Gastrocnemius medialis (tissue), 4 donors: ENCODE measurements at regions not wholly inside any gene's neighbourhood (a gene's known extent, or its start where the extent isn't known, plus 50 kb on each side); places are given as distances from the start of the nearest gene placed in this dataset.

Experiments
- ATAC-seq, 2 donors: fragments of 150-250 bp; one replicate each; pipeline ENCODE4 v1.9.1; 2016
- DNase-seq, 2 donors: peaks; one replicate each; pipeline ENCODE4 v3.0.0-alpha.2; 2019
- H3K27ac ChIP-seq, 4 donors: fragments of 200-600 bp; sonication (generic); 1 replicate in 1 of 4; 2 replicates in 3 of 4; pipeline ENCODE4 v1.5.1; 2016 to 2018; ENCODE audit warnings: mild to moderate bottlenecking in 2 of 4, moderate library complexity in 1 of 4
- H3K27me3 ChIP-seq, 3 donors: fragments of 200-600 bp; sonication (generic) in 2 of 3; 1 replicate in 1 of 3; 2 replicates in 2 of 3; pipeline versions ENCODE4 v1.5.1 to v1.6.0; 2016 to 2019; ENCODE audit warnings: mild to moderate bottlenecking in 1 of 3, moderate library complexity in 1 of 3
- H3K36me3 ChIP-seq, 2 donors: fragments of 200-600 bp; sonication (generic) in 1 of 2; one replicate each; pipeline ENCODE4 v1.5.1; 2017 to 2018
- H3K4me1 ChIP-seq, 2 donors: fragments of 200-600 bp; sonication (generic) in 1 of 2; one replicate each; pipeline ENCODE4 v1.5.1; 2016 to 2017; ENCODE audit warnings: mild to moderate bottlenecking in 2 of 2
- H3K4me3 ChIP-seq, 4 donors: fragments of 200-600 bp; sonication (generic) in 3 of 4; 1 replicate in 1 of 4; 2 replicates in 3 of 4; pipeline ENCODE4 v1.5.1; 2016 to 2019; ENCODE audit warnings: mild to moderate bottlenecking in 2 of 4
- H3K9me3 ChIP-seq, 3 donors: fragments of 200-600 bp; sonication (generic) in 2 of 3; 1 replicate in 1 of 3; 2 replicates in 2 of 3; pipeline ENCODE4 v1.5.1; 2016 to 2019
- CTCF ChIP-seq, 5 experiments: fragments of 450-650 bp in 3 of 5; fragments of 200-600 bp in 2 of 5; sonication (generic) in 2 of 5; IDR thresholded peaks in 4 of 5; conservative IDR thresholded peaks in 1 of 5; 1 replicate in 4 of 5; 2 replicates in 1 of 5; pipeline ENCODE4 v1.5.1; 2016 to 2019; ENCODE audit warnings: antibody characterized with exemption in 5 of 5, mild to moderate bottlenecking in 3 of 5, moderate library complexity in 3 of 5
- POLR2A ChIP-seq, 2 donors: fragments of 450-650 bp; IDR thresholded peaks; one replicate each; pipeline ENCODE4 v1.6.1; 2017; ENCODE audit warnings: antibody characterized with exemption in 2 of 2, mild to moderate bottlenecking in 2 of 2, moderate library complexity in 2 of 2
- in situ Hi-C, 4 donors: fragments of 200-750 bp; cut with MboI; loops; one replicate each; pipeline versions ENCODE4 v1.15.0 to v1.8.0; 2017; ENCODE audit warnings: low sequenced_read_pairs in 4 of 4
- intact Hi-C: fragments of 100-400 bp; cut with DNase I; formaldehyde crosslinking; loops from one replicate; pipeline ENCODE4 v1.15.1; 2023; ENCODE audit warnings: low total_unique reads

GRCh38 chr12:19647806-19648556, 208.7 kb downstream of the AEBP2 start:
- no peak overlapping the region for H3K4me3 ChIP-seq
- no peaks in the 10 kb centered on the region for H3K27me3 ChIP-seq
- TF ChIP-seq CTCF (IDR thresholded peaks at IDR 0.05 in 4 of 5, conservative IDR thresholded peaks at IDR 0.05 in 1 of 5) (no peak), POLR2A (IDR thresholded peaks at IDR 0.05) (no peak)
- DNase-seq (no peak), ATAC-seq (no peak)
- H3K4me1 ChIP-seq: peaks cover 0 to 2% of the 10 kb centered on the region in 2 donors
- no peak overlapping the region for H3K27ac ChIP-seq
- no peaks in the 10 kb centered on the region for H3K9me3 ChIP-seq
- intact Hi-C loops (no loop called here), in situ Hi-C loops (no loop called here)
- no peaks in the 10 kb centered on the region for H3K36me3 ChIP-seq

- no peaks in the 10 kb centered on the region for H3K9me3 ChIP-seq
- no peak overlapping the region for H3K4me3 ChIP-seq
- in situ Hi-C loops (no loop called here), intact Hi-C loops (no loop called here)
- peaks cover 0 to under 1% of the 10 kb centered on the region in 2 donors for H3K4me1 ChIP-seq
- no peak for ATAC-seq
- H3K27ac ChIP-seq: no peak overlapping the region
- H3K27me3 ChIP-seq: no peaks in the 10 kb centered on the region
- H3K36me3 ChIP-seq: no peaks in the 10 kb centered on the region
- no peak for TF ChIP-seq POLR2A (IDR thresholded peaks at IDR 0.05)
- TF ChIP-seq CTCF (IDR thresholded peaks at IDR 0.05 in 4 of 5, conservative IDR thresholded peaks at IDR 0.05 in 1 of 5): no peak
- DNase-seq: no peak
Measured at GRCh38 chr12:19648591-19648990, 209.3 kb downstream of the AEBP2 start.

GRCh38 chr12:19652386-19652785, 213.1 kb downstream of the AEBP2 start:
- no peaks in the 10 kb centered on the region for H3K27me3 ChIP-seq
- in situ Hi-C loops: no loop called here
- H3K27ac ChIP-seq: no peak overlapping the region

GRCh38 chr12:19654650-19655376, 215.5 kb downstream of the AEBP2 start:
- peak in 1 of 2 donors; percentile 21 for ATAC-seq
- H3K27ac ChIP-seq: peak overlapping the region in 1 of 4 donors; percentile 23
- TF ChIP-seq CTCF (IDR thresholded peaks at IDR 0.05 in 4 of 5, conservative IDR thresholded peaks at IDR 0.05 in 1 of 5) (no peak), POLR2A (IDR thresholded peaks at IDR 0.05) (no peak)

More at GRCh38 chr12:19652386-19652785, 213.1 kb downstream of the AEBP2 start:
- ATAC-seq (no peak), DNase-seq (no peak)
- Histone ChIP-seq H3K4me3 (no peak overlapping the region), H3K36me3 (no peaks in the 10 kb centered on the region), H3K9me3 (no peaks in the 10 kb centered on the region), H3K4me1 (no peaks in the 10 kb centered on the region)
- TF ChIP-seq POLR2A (IDR thresholded peaks at IDR 0.05): no peak
- no peak for TF ChIP-seq CTCF (IDR thresholded peaks at IDR 0.05 in 4 of 5, conservative IDR thresholded peaks at IDR 0.05 in 1 of 5)
- intact Hi-C loops: no loop called here

More at GRCh38 chr12:19654650-19655376, 215.5 kb downstream of the AEBP2 start:
- DNase-seq: no peak
- in situ Hi-C loops (no loop called here), intact Hi-C loops (no loop called here)
- Histone ChIP-seq H3K36me3 (no peaks in the 10 kb centered on the region), H3K9me3 (no peaks in the 10 kb centered on the region), H3K27me3 (no peaks in the 10 kb centered on the region), H3K4me3 (no peak overlapping the region), H3K4me1 (no peaks in the 10 kb centered on the region)
